Mesenchymal stem cell (in vitro differentiated cells and primary cell): ENCODE measurements at regions not wholly inside any gene's neighbourhood (a gene's known extent, or its start where the extent isn't known, plus 50 kb on each side); places are given as distances from the start of the nearest gene placed in this dataset.

Experiments
- DNase-seq: peaks from one replicate; pipeline ENCODE4 v3.0.0-alpha.2; 2013
- H2AFZ ChIP-seq: one replicate; pipeline ENCODE4 v1.6.1; 2013; ENCODE audit warnings: low read depth, mild to moderate bottlenecking, control low read depth, inconsistent platforms, low read length, moderate library complexity
- H2AK5ac ChIP-seq: 2 replicates; pipeline ENCODE4 v1.6.1; 2013; ENCODE audit warnings: low read length, moderate library complexity, mild to moderate bottlenecking, inconsistent platforms; ENCODE audit not compliant: severe bottlenecking
- H2BK120ac ChIP-seq: one replicate; pipeline ENCODE4 v1.6.1; 2013; ENCODE audit warnings: low read depth, mild to moderate bottlenecking, inconsistent platforms, low read length, moderate library complexity
- H2BK12ac ChIP-seq, 2 experiments: one replicate each; pipeline ENCODE4 v1.6.1; 2013; ENCODE audit warnings: inconsistent platforms in 2 of 2, low read length in 2 of 2, mild to moderate bottlenecking in 2 of 2, moderate library complexity in 2 of 2, control low read depth in 1 of 2
- H2BK15ac ChIP-seq: one replicate; pipeline ENCODE4 v1.6.1; 2013; ENCODE audit warnings: mild to moderate bottlenecking, low read depth, inconsistent platforms; ENCODE audit not compliant: poor library complexity, severe bottlenecking
- H2BK5ac ChIP-seq: 2 replicates; pipeline ENCODE4 v1.6.1; 2013; ENCODE audit warnings: low read depth, mild to moderate bottlenecking, low read length, control low read depth, inconsistent platforms; ENCODE audit not compliant: poor library complexity, severe bottlenecking
- H3K14ac ChIP-seq, 2 experiments: one replicate each; pipeline ENCODE4 v1.6.1; 2013; ENCODE audit warnings: inconsistent platforms in 2 of 2, low read length in 2 of 2, control low read depth in 1 of 2, mild to moderate bottlenecking in 1 of 2, moderate library complexity in 1 of 2
- H3K18ac ChIP-seq, 2 experiments: one replicate each; pipeline ENCODE4 v1.6.1; 2013; ENCODE audit warnings: inconsistent platforms in 2 of 2, low read length in 2 of 2, control low read depth in 1 of 2, low read depth in 1 of 2, mild to moderate bottlenecking in 1 of 2
- H3K23ac ChIP-seq, 2 experiments: one replicate each; pipeline ENCODE4 v1.6.1; 2013; ENCODE audit warnings: inconsistent platforms in 2 of 2, low read length in 2 of 2, mild to moderate bottlenecking in 2 of 2, moderate library complexity in 2 of 2, control low read depth in 1 of 2
- H3K27ac ChIP-seq: 2 replicates; pipeline ENCODE4 v1.5.1; 2013; ENCODE audit warnings: mild to moderate bottlenecking, moderate library complexity, low read length, control low read depth, inconsistent platforms; ENCODE audit not compliant: poor library complexity, severe bottlenecking
- H3K27me3 ChIP-seq, 2 experiments: 2 replicates each; pipeline versions ENCODE4 v1.6.1 to v1.7.0; 2013; ENCODE audit warnings: low read length in 2 of 2, mild to moderate bottlenecking in 2 of 2, moderate library complexity in 2 of 2, control low read depth in 1 of 2, inconsistent platforms in 1 of 2; ENCODE audit not compliant: control insufficient read depth in 1 of 2, insufficient read depth in 1 of 2
- H3K36me3 ChIP-seq, 2 experiments: 2 replicates each; pipeline versions ENCODE4 v1.6.1 to v1.7.0; 2013; ENCODE audit warnings: low read length in 2 of 2, control low read depth in 1 of 2, inconsistent platforms in 1 of 2, low read depth in 1 of 2, mild to moderate bottlenecking in 1 of 2; ENCODE audit not compliant: insufficient read depth in 2 of 2, control insufficient read depth in 1 of 2
- H3K4ac ChIP-seq, 2 experiments: one replicate each; pipeline ENCODE4 v1.6.1; 2013; ENCODE audit warnings: inconsistent platforms in 2 of 2, low read length in 2 of 2, mild to moderate bottlenecking in 2 of 2, moderate library complexity in 2 of 2, control low read depth in 1 of 2, low read depth in 1 of 2
- H3K4me1 ChIP-seq: 2 replicates; pipeline ENCODE4 v1.6.1; 2013; ENCODE audit warnings: low read depth, low read length, control low read depth; ENCODE audit not compliant: control insufficient read depth, insufficient read depth
- H3K4me2 ChIP-seq: 2 replicates; pipeline ENCODE4 v1.6.1; 2013; ENCODE audit warnings: low read length, mild to moderate bottlenecking, inconsistent platforms; ENCODE audit not compliant: poor library complexity, severe bottlenecking
- H3K4me3 ChIP-seq, 2 experiments: 2 replicates each; pipeline versions ENCODE4 v1.5.1 to v1.7.0; 2013; ENCODE audit warnings: low read length in 2 of 2, mild to moderate bottlenecking in 2 of 2, control low read depth in 1 of 2, low read depth in 1 of 2; ENCODE audit not compliant: insufficient read depth in 1 of 2
- H3K79me1 ChIP-seq: replicated peaks from 2 replicates; pipeline ENCODE4 v1.6.1; 2013; ENCODE audit warnings: mild to moderate bottlenecking, control low read depth, low read length, inconsistent platforms; ENCODE audit not compliant: poor library complexity, severe bottlenecking
- H3K9ac ChIP-seq: 2 replicates; pipeline ENCODE4 v1.7.0; 2013; ENCODE audit warnings: mild to moderate bottlenecking, low read length, moderate library complexity
- H3K9me3 ChIP-seq: 2 replicates; pipeline ENCODE4 v1.7.0; 2013; ENCODE audit warnings: mild to moderate bottlenecking, low read length; ENCODE audit not compliant: control insufficient read depth
- H4K8ac ChIP-seq: one replicate; pipeline ENCODE4 v1.6.1; 2013; ENCODE audit warnings: inconsistent platforms, mild to moderate bottlenecking, low read length, moderate library complexity
- H4K91ac ChIP-seq: one replicate; pipeline ENCODE4 v1.6.1; 2013; ENCODE audit warnings: mild to moderate bottlenecking, low read length, inconsistent platforms
- WGBS: methylation state at CpG from one replicate; pipeline ENCODE4 v1.1.7; 2013; ENCODE audit warnings: mixed read lengths; 5-methylcytosine and 5-hydroxymethylcytosine counted together

DNA sequence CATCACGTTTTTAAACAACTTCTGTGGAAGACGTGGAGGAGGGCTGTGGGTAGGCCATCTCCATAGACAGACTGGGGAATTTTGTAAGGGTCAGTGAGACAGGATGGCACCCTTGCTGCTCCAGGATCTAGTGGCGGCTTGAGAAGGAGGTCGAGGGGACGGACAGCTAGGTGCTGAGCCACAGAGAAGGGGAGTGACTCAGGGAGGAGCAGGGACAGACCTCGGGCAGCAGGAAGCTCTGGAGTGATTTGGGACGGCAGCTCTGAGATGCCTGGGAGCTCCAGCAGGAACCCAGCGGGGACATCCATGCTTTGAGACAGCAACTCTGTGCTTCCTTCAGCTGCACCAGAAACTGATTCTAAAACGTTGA lies 169.1 kb upstream of the SOX1 start:
- Histone ChIP-seq H2BK15ac (no peak overlapping the region), H3K27me3 (peaks cover 5 to 7% of the 10 kb centered on the region in 2 experiments), H3K9ac (no peak overlapping the region), H2AK5ac (no peak overlapping the region), H2BK5ac (no peak overlapping the region), H3K4me2 (no peak overlapping the region), H3K4me3 (no peak overlapping the region), H3K9me3 (no peaks in the 10 kb centered on the region), H3K14ac (no peak overlapping the region), H2BK120ac (no peak overlapping the region), H3K4me1 (peaks cover 10% of the 10 kb centered on the region), H3K18ac (no peak overlapping the region), H3K36me3 (no peaks in the 10 kb centered on the region), H3K79me1 (no peaks in the 10 kb centered on the region), H3K4ac (no peak overlapping the region), H4K91ac (no peak overlapping the region), H4K8ac (no peak overlapping the region), H2BK12ac (no peak overlapping the region), H3K27ac (no peak overlapping the region), H3K23ac (no peak overlapping the region), H2AFZ (no peak overlapping the region)
- 71% methylated on average over 7 of the region's 9 CpGs for WGBS
- DNase-seq = no peak

- H3K36me3 ChIP-seq = no peaks in the 10 kb centered on the region
- H2AFZ ChIP-seq = no peak overlapping the region
- H3K9me3 ChIP-seq = no peaks in the 10 kb centered on the region
- no peak overlapping the region for H3K4ac ChIP-seq
- no peak overlapping the region for H4K8ac ChIP-seq
- 94% methylated on average over 29 of the region's 35 CpGs for WGBS
- H3K79me1 ChIP-seq = no peaks in the 10 kb centered on the region
- no peaks in the 10 kb centered on the region for H3K27me3 ChIP-seq
- H2BK5ac ChIP-seq = no peak overlapping the region
- no peak overlapping the region for H3K9ac ChIP-seq
- no peak overlapping the region for H2BK15ac ChIP-seq
- H4K91ac ChIP-seq = peak overlapping the region; percentile 40
- H3K27ac ChIP-seq = no peak overlapping the region
- DNase-seq = peak; percentile 50
- H3K23ac ChIP-seq = no peak overlapping the region
- no peak overlapping the region for H3K18ac ChIP-seq
- H2BK120ac ChIP-seq = no peak overlapping the region
- no peak overlapping the region for H3K4me3 ChIP-seq
- peaks cover 2% of the 10 kb centered on the region for H3K4me1 ChIP-seq
- H3K4me2 ChIP-seq = no peak overlapping the region
- no peak overlapping the region for H3K14ac ChIP-seq
- H2BK12ac ChIP-seq = no peak overlapping the region
- H2AK5ac ChIP-seq = no peak overlapping the region
Measured at GRCh38 chr13:111898956-111899713, 167.8 kb upstream of the SOX1 start.

- Histone ChIP-seq H3K4me3 (no peak overlapping the region), H3K9ac (no peak overlapping the region), H3K14ac (no peak overlapping the region), H2BK15ac (no peak overlapping the region), H3K4me2 (no peak overlapping the region), H2BK5ac (no peak overlapping the region), H2AK5ac (no peak overlapping the region), H3K36me3 (no peaks in the 10 kb centered on the region), H3K79me1 (no peaks in the 10 kb centered on the region), H3K18ac (no peak overlapping the region), H3K4ac (no peak overlapping the region), H3K9me3 (no peaks in the 10 kb centered on the region), H2BK120ac (no peak overlapping the region), H3K4me1 (peaks cover 2% of the 10 kb centered on the region), H4K8ac (peak overlapping the region; percentile 19), H3K27me3 (no peaks in the 10 kb centered on the region), H2AFZ (no peak overlapping the region), H3K23ac (no peak overlapping the region), H2BK12ac (peak overlapping the region in 1 of 2 experiments; percentile 10), H4K91ac (no peak overlapping the region), H3K27ac (no peak overlapping the region)
- no peak for DNase-seq
- 88% methylated on average over 15 of the region's 15 CpGs for WGBS
Measured at GRCh38 chr13:111899714-111900389, 167.1 kb upstream of the SOX1 start.

DNA sequence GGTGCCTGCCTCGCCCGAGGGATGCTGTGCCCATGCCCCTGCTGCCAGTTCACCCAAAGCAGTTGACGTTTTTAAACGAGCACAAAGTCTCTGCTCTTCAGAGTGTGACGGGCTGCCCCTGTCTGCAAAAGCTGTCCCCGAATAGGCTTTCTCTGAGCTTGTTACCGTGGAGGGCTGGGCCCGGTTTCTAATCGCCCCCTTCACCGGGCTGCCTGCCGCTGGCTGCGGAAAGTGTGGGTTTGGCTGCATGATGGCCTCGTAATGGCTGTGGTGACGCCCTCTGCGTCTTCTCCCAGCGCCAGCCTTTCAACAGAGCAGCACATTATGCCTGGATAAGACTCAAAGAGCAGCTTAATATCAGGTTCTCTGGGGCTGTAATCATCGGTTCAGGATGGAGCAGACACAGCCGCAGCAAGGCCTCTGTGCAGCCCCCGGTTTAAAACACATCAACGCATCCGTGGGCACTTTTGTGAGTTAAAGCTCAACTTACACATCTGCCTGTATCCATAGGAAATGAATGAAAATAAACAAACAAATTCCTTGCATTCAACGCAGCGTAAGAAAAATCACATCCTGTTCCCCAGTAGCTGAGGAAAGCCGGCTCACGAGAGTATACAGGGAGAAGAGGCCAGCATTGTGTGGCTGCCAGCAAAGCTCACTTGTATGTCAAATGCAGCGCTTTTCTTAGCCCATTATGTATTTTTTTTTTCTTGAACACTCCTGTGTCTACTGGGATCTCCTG lies 166.4 kb upstream of the SOX1 start:
- no peaks in the 10 kb centered on the region for H3K9me3 ChIP-seq
- H3K27me3 ChIP-seq = no peaks in the 10 kb centered on the region
- H3K4ac ChIP-seq = no peak overlapping the region
- peak overlapping the region; percentile 77 for H4K8ac ChIP-seq
- no peak overlapping the region for H3K9ac ChIP-seq
- H3K27ac ChIP-seq = no peak overlapping the region
- H2BK5ac ChIP-seq = no peak overlapping the region
- 55% methylated on average over 25 of the region's 26 CpGs for WGBS
- peaks cover 2% of the 10 kb centered on the region for H3K4me1 ChIP-seq
- no peak overlapping the region for H2BK120ac ChIP-seq
- H3K79me1 ChIP-seq = no peaks in the 10 kb centered on the region
- no peak overlapping the region for H2BK15ac ChIP-seq
- peak overlapping the region in 1 of 2 experiments; percentile 26 for H3K18ac ChIP-seq
- DNase-seq = peak; percentile 58
- no peak overlapping the region for H3K4me2 ChIP-seq
- no peak overlapping the region for H3K4me3 ChIP-seq
- H2AFZ ChIP-seq = no peak overlapping the region
- peak overlapping the region; percentile 78 for H4K91ac ChIP-seq
- no peak overlapping the region for H3K14ac ChIP-seq
- H3K23ac ChIP-seq = no peak overlapping the region
- peak overlapping the region in 1 of 2 experiments; percentile 10 for H2BK12ac ChIP-seq
- no peak overlapping the region for H2AK5ac ChIP-seq
- no peaks in the 10 kb centered on the region for H3K36me3 ChIP-seq
